ENCODE measurements at regions not wholly inside any gene's neighbourhood (a gene's known extent, or its start where the extent isn't known, plus 50 kb on each side); places are given as distances from the start of the nearest gene placed in this dataset.
"Not testable (repeated sequence)": the region's sequence is repeated elsewhere in the genome, so short reads cannot be mapped to it uniquely, and the experiment has no call there.

DNA sequence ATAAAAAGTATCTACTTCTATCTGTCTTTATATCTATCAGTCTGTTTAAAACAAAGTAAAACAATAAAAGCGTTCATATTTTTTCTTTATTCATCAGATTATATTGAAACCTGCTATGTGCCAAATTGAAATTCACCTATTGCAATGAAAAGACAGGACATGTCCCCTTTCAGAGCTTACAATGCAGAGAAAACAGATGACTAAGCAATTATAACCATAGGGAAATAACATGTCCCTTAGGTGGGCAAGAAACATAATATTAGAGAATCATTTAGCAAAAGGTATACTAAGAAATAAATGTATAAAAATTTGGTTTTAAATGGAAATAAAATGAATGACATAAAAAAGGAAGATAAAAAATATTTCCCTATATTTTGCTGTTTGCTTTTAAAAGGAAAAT, 1421.3 kb downstream of the FSCB start:
- Histone ChIP-seq H3K27me3 (replicated peaks in 1 of 4; ENCODE audit: control extremely low read depth in 1 of 4, control insufficient read depth in 3 of 4, insufficient read depth in 4 of 4, low read length in 3 of 4) (no peaks in the 10 kb centered on the region), H3K79me2 (ENCODE audit: control insufficient read depth, insufficient read depth, low read length) (no peaks in the 10 kb centered on the region), H3K9me3 (ENCODE audit: control extremely low read depth in 1 of 3, control insufficient read depth in 2 of 3, insufficient read depth in 1 of 3, low read length in 2 of 3) (peaks cover 0 to 4% (median 1%) of the 10 kb centered on the region in 3 donors), H3K36me3 (replicated peaks in 1 of 2; ENCODE audit: control extremely low read depth in 1 of 2, control insufficient read depth in 1 of 2, extremely low read depth in 1 of 2, insufficient read depth in 2 of 2, low read length in 1 of 2) (no peaks in the 10 kb centered on the region), H3K27ac (ENCODE audit: low read length in 2 of 2) (no peak overlapping the region), H4K20me1 (ENCODE audit: control insufficient read depth, insufficient read depth, low read length, poor library complexity, severe bottlenecking) (no peaks in the 10 kb centered on the region), H3K9ac (ENCODE audit: low read length) (no peak overlapping the region), H3K4me2 (replicated peaks; ENCODE audit: low read depth, low read length, poor library complexity, severe bottlenecking) (no peak overlapping the region), H3K4me1 (ENCODE audit: control insufficient read depth in 2 of 2, insufficient read depth in 2 of 2, low read length in 2 of 2) (no peaks in the 10 kb centered on the region), H3K4me3 (ENCODE audit: control extremely low read depth in 1 of 5, extremely low read depth in 1 of 5, insufficient read depth in 1 of 5, low read depth in 2 of 5, low read length in 4 of 5) (no peak overlapping the region), H2AFZ (ENCODE audit: insufficient read depth, low read depth, low read length, poor library complexity, severe bottlenecking) (no peak overlapping the region)
- no peaks in the 10 kb centered on the region for H3K27me3 Mint-ChIP-seq
- CTCF ChIA-PET, result no interaction called here
- no peak overlapping the region for H3K4me3 Mint-ChIP-seq
- DNase-seq, result no peak
- no peak for ATAC-seq (ENCODE audit: low read depth)
- peaks cover 3% of the 10 kb centered on the region for H3K9me3 Mint-ChIP-seq (ENCODE audit: insufficient read depth)
- TF ChIP-seq EZH2 (IDR thresholded peaks at IDR 0.05; ENCODE audit: borderline replicate concordance, insufficient read depth, low read depth, low read length, poor library complexity, severe bottlenecking), result no peak
- TF ChIP-seq, protein P1, sequence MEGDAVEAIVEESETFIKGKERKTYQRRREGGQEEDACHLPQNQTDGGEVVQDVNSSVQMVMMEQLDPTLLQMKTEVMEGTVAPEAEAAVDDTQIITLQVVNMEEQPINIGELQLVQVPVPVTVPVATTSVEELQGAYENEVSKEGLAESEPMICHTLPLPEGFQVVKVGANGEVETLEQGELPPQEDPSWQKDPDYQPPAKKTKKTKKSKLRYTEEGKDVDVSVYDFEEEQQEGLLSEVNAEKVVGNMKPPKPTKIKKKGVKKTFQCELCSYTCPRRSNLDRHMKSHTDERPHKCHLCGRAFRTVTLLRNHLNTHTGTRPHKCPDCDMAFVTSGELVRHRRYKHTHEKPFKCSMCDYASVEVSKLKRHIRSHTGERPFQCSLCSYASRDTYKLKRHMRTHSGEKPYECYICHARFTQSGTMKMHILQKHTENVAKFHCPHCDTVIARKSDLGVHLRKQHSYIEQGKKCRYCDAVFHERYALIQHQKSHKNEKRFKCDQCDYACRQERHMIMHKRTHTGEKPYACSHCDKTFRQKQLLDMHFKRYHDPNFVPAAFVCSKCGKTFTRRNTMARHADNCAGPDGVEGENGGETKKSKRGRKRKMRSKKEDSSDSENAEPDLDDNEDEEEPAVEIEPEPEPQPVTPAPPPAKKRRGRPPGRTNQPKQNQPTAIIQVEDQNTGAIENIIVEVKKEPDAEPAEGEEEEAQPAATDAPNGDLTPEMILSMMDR (IDR thresholded peaks at IDR 0.05), result no peak
- WGBS (ENCODE audit: insufficient coverage), result no CpG with 5 or more reads among the region's 1 CpG
- POLR2A ChIA-PET, result no interaction called here
- intact Hi-C loops (cut with micrococcal nuclease), result no loop called here
- no peak overlapping the region for H3K27ac Mint-ChIP-seq
- no peaks in the 10 kb centered on the region for H3K4me1 Mint-ChIP-seq

DNA sequence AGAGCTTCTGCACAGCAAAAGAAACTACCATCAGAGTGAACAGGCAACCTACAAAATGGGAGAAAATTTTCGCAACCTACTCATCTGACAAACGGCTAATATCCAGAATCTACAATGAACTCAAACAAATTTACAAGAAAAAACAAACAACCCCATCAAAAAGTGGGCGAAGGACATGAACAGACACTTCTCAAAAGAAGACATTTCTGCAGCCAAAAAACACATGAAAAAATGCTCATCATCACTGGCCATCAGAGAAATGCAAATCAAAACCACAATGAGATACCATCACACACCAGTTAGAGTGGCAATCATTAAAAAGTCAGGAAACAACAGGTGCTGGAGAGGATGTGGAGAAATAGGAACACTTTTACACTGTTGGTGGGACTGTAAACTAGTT, 1439.7 kb downstream of the FSCB start:
- POLR2A ChIA-PET; H3K27ac ChIP-seq (ENCODE audit: low read length in 2 of 2); H3K27ac Mint-ChIP-seq; H3K27me3 ChIP-seq (replicated peaks in 1 of 4; ENCODE audit: control extremely low read depth in 1 of 4, control insufficient read depth in 3 of 4, insufficient read depth in 4 of 4, low read length in 3 of 4); H3K9ac ChIP-seq (ENCODE audit: low read length); H3K4me1 Mint-ChIP-seq; H3K27me3 Mint-ChIP-seq; CTCF ChIA-PET; H3K79me2 ChIP-seq (ENCODE audit: control insufficient read depth, insufficient read depth, low read length); H3K36me3 ChIP-seq (replicated peaks in 1 of 2; ENCODE audit: control extremely low read depth in 1 of 2, control insufficient read depth in 1 of 2, extremely low read depth in 1 of 2, insufficient read depth in 2 of 2, low read length in 1 of 2); H3K4me2 ChIP-seq (replicated peaks; ENCODE audit: low read depth, low read length, poor library complexity, severe bottlenecking); H3K4me1 ChIP-seq (ENCODE audit: control insufficient read depth in 2 of 2, insufficient read depth in 2 of 2, low read length in 2 of 2); ATAC-seq (ENCODE audit: low read depth); H4K20me1 ChIP-seq (ENCODE audit: control insufficient read depth, insufficient read depth, low read length, poor library complexity, severe bottlenecking); intact Hi-C loops (cut with micrococcal nuclease); H3K4me3 ChIP-seq (ENCODE audit: control extremely low read depth in 1 of 5, extremely low read depth in 1 of 5, insufficient read depth in 1 of 5, low read depth in 2 of 5, low read length in 4 of 5); H3K9me3 Mint-ChIP-seq (ENCODE audit: insufficient read depth); H3K9me3 ChIP-seq (ENCODE audit: control extremely low read depth in 1 of 3, control insufficient read depth in 2 of 3, insufficient read depth in 1 of 3, low read length in 2 of 3); H3K4me3 Mint-ChIP-seq; DNase-seq; H2AFZ ChIP-seq (ENCODE audit: insufficient read depth, low read depth, low read length, poor library complexity, severe bottlenecking): not testable (repeated sequence)
- WGBS (ENCODE audit: insufficient coverage), result no CpG with 5 or more reads among the region's 3 CpGs

All from B cell (primary cell).